ENCODE measurements at regions not wholly inside any gene's neighbourhood (a gene's known extent, or its start where the extent isn't known, plus 50 kb on each side); places are given as distances from the start of the nearest gene placed in this dataset.

DNA sequence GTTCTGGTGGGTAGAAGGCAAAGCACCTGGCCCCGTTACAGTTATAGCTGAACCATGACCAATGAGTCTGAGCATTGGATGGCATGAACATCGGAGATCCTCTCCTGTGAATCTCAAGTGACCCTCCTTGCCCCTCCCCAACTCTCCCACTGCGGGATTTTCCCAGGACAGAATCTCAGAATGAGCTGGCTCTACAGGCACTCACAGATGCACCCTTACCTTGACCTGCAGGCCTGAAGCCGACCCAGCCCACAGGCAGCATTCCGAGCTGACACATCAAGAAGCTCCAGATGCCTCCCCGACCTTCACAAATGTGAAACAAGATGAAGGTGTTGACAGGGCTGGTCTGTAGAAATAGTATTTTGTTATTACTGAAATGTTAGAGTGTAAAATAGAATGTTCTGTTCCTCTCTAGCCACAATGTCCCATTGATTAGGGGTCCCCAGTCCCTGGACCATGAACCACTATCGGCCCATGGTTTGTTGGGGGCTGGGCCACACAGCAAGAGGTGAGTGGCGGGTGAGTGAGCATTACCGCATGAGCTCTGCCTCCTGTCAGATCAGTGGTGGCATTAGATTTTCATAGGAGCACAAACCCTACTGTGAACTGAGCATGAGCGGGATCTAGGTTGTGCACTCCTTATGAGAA is 263.4 kb downstream of the AUH start:
- DNase-seq (ENCODE audit: low read depth in 2 of 2) = no peak

- DNase-seq (ENCODE audit: low read depth in 2 of 2) = no peak
These were observed 262.3 kb downstream of the AUH start for GRCh38 chr9:91099436-91099835.

DNA sequence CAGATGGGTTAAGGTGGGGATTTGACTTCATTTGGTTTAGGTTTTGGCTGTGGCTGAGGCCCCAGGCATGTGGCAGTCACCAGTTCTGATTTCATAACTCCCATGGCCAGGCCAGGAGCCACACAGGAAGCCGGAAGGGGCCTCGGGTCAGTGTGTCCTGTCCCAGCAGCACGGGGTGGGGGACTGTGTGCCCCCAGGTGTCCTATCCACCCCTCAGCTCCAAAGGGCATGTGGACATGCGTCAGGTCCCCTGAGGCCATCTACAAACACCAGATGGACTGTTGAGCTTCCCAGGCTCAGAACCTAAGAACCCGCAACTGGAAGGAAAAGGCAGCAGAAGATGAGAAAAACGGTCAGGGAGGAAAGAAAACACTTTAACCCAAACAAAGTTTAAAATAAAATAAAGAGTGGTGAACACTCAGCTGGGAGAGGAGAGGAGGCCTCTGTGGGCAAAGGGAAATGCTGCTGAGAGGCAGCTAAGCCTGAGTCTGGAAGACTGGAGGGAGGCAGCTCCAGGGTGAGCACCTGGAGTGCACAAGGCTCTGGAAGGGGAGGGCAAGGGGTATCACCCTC is 260.8 kb downstream of the AUH start:
- DNase-seq (ENCODE audit: low read depth in 2 of 2) = no peak

GRCh38 chr9:91101611-91102168 is 260.0 kb downstream of the AUH start:
- no peak for DNase-seq (ENCODE audit: low read depth in 2 of 2)

GRCh38 chr9:91102269-91102668 is 259.4 kb downstream of the AUH start:
- DNase-seq (ENCODE audit: low read depth in 2 of 2) = no peak

DNA sequence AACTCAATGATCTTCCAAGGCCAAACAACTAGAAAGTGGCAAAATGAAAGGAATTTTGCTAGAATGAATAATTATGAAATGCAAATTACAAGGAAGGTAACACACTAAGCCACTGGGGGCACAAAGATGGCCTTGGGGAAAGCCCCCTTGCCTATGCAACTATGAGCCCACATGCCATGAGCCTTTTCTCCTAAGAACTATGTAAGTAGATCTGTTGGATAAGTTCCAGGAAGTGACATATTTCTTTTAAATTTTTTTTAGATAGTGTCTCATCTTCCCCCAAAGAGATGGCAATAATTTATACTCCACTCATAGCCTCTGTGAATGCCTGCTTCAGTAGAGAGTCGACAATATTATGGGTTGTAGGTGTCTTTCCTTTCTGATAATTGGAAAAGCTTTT is 257.8 kb downstream of the AUH start:
- no peak for DNase-seq (ENCODE audit: low read depth in 2 of 2)

GRCh38 chr9:91106415-91107081 is 255.2 kb downstream of the AUH start:
- no peak for DNase-seq (ENCODE audit: low read depth in 2 of 2)

GRCh38 chr9:91111226-91111625 is 250.5 kb downstream of the AUH start:
- DNase-seq (ENCODE audit: low read depth in 2 of 2) = no peak

- DNase-seq (ENCODE audit: low read depth in 2 of 2) = no peak
These were observed 249.8 kb downstream of the AUH start for GRCh38 chr9:91111876-91112275.

GRCh38 chr9:91113016-91113415 is 248.7 kb downstream of the AUH start:
- no peak for DNase-seq (ENCODE audit: low read depth in 2 of 2)

DNA sequence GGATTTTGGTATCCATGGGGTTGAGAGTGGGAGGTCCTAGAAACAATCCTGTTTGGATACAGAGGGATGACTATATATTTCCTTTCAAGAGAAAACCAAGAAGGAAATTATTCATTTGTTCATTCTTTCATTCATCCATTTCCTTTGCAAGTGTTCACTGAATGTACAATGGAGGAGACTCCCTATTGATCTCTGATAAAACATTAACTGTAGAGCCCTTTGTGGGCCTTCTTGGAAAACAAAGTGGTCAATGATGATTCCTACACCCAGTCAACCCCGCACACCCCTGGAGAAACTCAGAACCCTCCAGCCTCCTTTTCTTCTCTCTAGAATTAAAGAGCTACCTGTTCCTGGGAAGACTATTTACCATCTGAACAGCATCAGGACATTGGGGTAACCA is 247.3 kb downstream of the AUH start:
- DNase-seq (ENCODE audit: low read depth in 2 of 2) = no peak

DNA sequence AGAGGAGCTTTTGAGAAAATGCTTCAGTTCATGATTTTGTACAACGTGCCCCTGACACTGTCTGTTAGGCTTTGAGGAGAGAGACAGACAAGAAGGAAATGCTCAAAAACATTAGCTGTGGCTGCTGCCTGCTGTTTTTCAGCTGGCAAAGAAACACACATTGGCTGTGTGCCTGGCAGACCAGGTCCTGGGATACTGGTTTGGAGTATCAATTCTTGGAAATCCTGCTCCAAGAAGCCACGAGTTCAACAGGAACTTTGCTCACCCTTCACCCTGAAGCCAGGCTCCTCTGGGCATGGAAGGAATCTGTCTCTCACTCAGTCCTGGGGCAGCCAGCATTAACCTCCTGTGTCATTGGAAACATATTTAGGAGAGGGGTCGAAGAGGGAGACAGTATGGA is 245.5 kb downstream of the AUH start:
- DNase-seq (ENCODE audit: low read depth in 2 of 2) = no peak

DNA sequence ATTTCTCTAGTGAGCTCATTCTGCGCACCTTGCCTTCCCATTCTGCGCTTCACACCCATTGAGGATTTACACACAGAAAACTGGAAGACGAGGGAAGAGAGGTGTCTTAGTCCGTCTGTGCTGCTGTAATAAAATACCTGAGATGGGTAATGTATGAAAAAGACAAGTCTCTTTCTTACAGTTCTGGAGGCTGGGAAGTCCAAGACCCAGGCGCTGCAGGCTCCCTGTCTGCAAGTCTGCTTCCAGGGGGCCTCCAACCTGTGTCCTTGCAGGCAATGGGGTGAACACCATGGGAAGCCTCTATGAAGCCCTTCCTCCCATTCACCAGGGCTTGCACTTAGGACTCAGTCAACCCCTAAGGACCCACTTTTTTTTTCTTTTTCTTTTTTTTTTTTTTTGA is 245.0 kb downstream of the AUH start:
- DNase-seq (ENCODE audit: low read depth in 2 of 2) = no peak

DNA sequence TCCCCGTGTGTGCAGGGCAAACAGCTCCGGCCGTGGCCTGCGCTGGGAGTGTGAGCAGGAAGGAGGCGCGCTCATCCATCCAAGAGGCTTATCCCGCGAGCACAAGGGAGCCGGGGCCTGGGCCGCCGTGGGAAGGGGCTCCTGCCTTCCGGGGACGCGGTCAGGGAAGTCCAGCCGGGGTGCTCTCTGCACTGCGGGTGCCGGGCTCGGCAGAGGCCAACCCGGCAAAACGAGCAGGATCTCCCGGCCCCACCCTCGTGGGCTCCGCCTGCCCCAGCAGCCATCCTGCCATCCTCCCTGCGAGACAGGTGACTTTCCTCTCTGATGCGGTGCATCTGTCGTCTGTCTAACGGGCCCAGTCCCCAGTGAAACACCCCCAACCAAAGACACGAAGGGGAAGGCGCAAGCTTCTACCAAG is 244.2 kb downstream of the AUH start:
- DNase-seq (ENCODE audit: low read depth in 2 of 2) = no peak

DNA sequence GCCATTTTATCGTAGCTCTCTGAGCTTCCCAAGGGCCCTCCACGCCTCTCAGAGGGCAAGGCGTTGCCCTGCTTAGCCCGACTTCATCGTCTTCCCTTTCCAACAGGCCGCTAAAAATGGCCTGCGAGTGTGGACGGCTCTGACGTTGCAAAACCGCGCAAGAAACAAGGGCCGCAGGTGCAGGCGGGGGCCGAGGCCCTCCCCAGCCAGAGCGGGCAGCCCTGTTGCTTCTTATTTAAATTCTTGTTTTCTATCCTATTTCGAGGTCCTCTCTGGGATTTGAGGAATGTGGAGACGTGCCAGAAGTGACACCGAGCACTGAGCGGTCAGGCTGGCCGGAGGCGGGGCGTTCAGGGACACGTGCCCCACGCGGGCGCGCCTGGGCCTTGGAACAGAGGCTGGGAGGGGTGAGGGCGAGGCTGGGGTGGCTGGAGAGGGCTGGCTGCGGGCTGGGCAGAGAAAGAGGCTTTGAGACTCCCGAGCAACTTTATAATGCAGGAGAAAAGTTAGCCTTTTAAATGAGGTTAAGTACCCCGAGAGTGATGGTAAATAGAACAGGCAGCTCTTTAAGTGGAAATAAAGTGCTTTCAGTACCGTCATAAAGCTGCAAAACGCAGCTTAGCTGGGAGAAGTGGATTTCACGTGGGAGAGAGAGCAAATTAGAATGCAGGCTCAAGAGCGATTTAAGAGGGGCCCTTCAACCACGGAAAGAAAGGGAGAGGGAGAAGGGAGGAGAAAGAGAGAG is 243.6 kb downstream of the AUH start:
- peak in 1 of 2 experiments; percentile 28 for DNase-seq (ENCODE audit: low read depth in 2 of 2)

DNA sequence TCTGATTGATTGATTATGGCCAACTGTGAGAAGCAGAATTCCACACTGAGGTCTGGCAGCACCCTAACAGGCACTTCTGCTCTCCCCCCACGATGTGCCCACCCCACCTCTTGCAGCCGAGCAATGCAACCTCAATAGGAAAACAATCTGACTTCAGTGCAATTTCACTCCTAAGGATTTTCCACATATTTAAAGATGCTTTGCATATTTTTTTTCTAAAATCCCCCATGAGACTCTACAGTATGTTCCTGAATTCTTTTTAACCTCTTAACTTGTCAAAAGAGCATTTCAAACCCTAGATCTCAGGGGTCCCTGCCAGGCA is 243.1 kb downstream of the AUH start:
- no peak for DNase-seq (ENCODE audit: low read depth in 2 of 2)

- DNase-seq (ENCODE audit: low read depth in 2 of 2) = peak in 1 of 2 experiments; percentile 18
These were observed 242.6 kb downstream of the AUH start for GRCh38 chr9:91119142-91119541.

DNA sequence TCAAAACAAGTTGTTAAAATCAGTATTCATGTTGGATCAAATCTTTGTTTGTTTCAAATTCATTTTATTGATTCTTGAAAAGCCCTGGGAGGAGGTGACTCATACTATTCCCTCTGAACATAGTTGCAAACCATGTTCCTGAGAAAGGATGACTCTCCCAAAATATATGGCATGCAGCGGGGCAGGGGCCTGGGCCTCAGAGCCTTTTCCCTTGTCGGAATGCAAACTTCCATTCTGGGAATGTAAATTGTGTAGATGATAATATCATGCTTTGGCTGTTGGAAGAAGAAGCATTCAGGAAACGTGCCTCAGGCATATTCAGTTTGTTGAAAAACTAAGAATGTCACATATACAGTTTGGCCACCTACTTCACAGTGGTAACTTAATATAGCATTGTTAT is 242.0 kb downstream of the AUH start:
- DNase-seq (ENCODE audit: low read depth in 2 of 2) = peak; percentile 60 to 61

DNA sequence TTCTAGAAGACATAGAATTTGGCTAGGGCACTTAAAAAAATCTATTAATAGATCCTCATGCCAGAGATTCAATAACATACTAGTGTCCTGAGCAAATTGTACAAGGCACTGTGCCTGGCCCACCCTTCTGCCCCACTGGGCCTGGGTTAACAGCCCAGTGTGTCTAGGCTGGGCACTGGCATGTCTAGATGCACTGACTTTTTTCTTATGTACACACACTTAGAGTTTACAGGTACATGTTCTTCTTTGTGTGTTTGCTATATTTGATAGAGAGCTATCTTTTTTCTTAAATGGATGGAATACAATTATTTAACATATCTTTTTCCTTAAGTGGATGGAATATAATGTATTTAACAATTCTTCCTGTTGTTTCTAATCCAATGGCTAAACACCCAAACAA is 241.5 kb downstream of the AUH start:
- DNase-seq (ENCODE audit: low read depth in 2 of 2) = no peak

DNA sequence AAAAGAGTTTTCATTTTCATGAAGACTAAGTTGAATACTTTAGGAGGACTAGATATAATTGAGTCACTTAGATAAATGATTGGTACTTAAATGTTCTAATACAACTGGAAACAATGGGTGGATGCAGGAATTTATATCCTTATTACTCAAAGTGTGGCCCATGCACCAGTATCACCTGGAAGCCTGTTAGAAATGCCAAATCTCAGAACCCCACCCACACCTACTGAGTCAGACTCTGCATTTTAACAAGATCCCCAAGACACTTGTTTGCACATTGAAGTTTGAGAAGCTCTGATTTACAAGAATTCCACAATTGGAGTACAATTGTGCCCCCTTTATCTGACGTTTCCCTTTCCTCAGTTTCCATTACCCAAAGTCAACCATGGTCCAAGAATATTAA is 239.0 kb downstream of the AUH start:
- no peak for DNase-seq (ENCODE audit: low read depth in 2 of 2)

GRCh38 chr9:91126761-91127445 is 234.8 kb downstream of the AUH start:
- DNase-seq (ENCODE audit: low read depth in 2 of 2) = no peak

GRCh38 chr9:91127653-91128052 is 234.1 kb downstream of the AUH start:
- no peak for DNase-seq (ENCODE audit: low read depth in 2 of 2)

Data from fibroblast of skin of left biceps (primary cell).